HG02642 (cell line): ENCODE measurements at regions not wholly inside any gene's neighbourhood (a gene's known extent, or its start where the extent isn't known, plus 50 kb on each side); places are given as distances from the start of the nearest gene placed in this dataset.

Experiments
- ATAC-seq: cut with Tn5 transposase; IDR thresholded peaks from one replicate; pipeline ENCODE4 v1.9.1; 2021; ENCODE audit warnings: mild to moderate bottlenecking; ENCODE audit not compliant: unreplicated experiment, poor library complexity

GRCh38 chr12:124236625-124237031 is 58.3 kb upstream of the RFLNA start:
- ATAC-seq, result no peak

DNA sequence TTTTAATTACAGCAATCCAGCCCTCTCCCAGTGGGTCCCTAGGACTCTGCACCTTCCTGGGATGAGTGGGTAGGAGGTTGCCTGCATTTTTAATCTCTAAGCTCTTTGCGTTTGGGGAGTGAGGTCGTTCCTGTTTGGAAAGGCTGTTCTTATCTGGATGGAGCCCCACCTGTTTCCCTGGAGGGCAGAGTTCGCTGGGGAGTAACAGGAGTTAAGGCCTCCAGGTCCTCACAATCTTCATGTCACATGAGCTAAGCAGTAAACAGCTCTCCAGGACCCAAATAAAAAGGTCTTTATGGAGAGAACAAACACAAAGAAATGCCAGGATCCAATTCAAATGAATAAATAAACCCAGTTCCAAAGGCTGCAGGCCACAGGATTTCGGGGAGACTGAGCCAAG is 56.0 kb upstream of the RFLNA start:
- no peak for ATAC-seq

GRCh38 chr12:124240493-124240892 is 54.4 kb upstream of the RFLNA start:
- ATAC-seq, result no peak

- ATAC-seq, result no peak
These were observed 52.9 kb upstream of the RFLNA start for GRCh38 chr12:124241776-124242528.

- ATAC-seq, result no peak
These were observed 52.3 kb upstream of the RFLNA start for GRCh38 chr12:124242529-124243065.

DNA sequence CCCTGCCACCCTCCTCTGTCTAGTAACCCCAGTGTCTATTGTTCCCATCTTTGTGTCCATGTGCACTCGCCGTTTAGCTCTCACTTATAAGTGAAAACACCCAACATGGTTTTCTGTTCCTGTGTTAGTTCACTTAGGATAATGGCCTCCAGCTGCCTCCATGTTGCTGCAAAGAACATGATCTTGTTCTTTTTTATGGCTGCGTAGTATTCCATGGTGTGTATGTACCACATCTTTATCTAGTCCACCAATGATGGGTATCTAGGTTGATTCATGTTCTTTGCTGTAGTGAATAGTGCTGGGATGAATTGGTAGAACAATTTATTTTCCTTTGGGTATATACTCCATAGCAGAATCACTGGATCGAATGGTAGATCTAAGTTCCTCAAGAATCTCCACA is 51.0 kb upstream of the RFLNA start:
- ATAC-seq, result no peak
